HG02588 (cell line): ENCODE measurements at regions not wholly inside any gene's neighbourhood (a gene's known extent, or its start where the extent isn't known, plus 50 kb on each side); places are given as distances from the start of the nearest gene placed in this dataset.
"Not testable (repeated sequence)": the region's sequence is repeated elsewhere in the genome, so short reads cannot be mapped to it uniquely, and the experiment has no call there.

ENCODE experiments used
- ATAC-seq: cut with Tn5 transposase; IDR thresholded peaks from one replicate; pipeline ENCODE4 v1.9.1; 2021; ENCODE audit warnings: mild to moderate bottlenecking, moderate library complexity; ENCODE audit not compliant: unreplicated experiment

DNA sequence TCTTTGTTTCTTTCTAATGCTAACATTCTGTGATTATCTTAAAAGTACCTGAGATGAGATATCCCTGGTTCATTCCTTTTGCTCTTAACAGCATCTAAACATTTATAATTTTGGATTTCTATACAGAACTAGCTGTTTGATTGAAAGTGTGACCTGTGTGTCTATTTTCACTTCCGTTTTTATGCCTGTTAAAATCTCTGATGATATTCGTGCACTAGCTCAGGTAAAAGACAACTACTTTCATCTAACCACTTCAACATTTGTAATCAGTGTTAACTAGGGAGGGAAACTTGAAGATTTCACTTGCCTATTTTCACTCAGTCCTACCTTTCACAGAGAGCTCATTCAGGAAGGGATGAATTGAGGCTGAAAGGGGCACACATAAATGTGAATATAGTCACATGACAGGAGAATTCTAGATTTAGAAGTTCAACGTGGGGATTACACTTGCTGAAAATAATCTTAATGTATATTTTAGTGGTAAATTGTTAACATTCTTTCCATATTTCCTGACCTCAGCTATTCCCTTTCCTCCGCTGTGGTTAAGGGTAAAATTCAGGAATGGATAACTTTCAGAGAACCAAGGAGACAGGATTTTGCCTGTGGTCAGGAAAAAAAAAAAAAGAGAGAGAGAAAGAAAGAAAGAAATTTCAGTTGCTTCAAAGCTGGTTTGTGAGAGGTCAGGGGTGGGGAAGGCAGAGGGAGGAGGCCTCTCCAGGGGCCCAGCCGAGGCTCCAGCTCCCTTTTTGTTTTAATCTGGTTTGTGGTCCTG lies 159.8 kb upstream of the TSC22D2 start:
- no peak for ATAC-seq

GRCh38 chr3:150247441-150247840 lies 160.7 kb upstream of the TSC22D2 start:
- no peak for ATAC-seq

DNA sequence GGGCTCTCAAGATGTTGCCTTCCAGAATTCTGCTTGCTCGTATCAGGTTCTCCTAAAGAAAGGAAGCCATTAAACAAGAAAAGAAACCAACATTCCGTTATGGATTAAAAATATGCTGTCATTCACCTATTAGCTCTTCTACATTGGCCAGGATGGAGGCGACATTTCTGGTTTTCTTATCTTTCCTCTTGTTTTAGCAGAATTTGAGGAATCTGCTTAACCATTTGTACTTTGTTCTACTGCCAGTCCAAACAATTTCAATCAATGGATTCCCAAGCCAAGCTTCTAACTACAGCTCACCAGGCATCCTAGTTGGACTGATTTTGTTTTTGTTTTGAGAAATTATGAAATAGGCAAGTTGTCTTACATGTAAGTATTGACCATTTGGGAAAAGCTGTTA lies 164.6 kb upstream of the TSC22D2 start:
- no peak for ATAC-seq

DNA sequence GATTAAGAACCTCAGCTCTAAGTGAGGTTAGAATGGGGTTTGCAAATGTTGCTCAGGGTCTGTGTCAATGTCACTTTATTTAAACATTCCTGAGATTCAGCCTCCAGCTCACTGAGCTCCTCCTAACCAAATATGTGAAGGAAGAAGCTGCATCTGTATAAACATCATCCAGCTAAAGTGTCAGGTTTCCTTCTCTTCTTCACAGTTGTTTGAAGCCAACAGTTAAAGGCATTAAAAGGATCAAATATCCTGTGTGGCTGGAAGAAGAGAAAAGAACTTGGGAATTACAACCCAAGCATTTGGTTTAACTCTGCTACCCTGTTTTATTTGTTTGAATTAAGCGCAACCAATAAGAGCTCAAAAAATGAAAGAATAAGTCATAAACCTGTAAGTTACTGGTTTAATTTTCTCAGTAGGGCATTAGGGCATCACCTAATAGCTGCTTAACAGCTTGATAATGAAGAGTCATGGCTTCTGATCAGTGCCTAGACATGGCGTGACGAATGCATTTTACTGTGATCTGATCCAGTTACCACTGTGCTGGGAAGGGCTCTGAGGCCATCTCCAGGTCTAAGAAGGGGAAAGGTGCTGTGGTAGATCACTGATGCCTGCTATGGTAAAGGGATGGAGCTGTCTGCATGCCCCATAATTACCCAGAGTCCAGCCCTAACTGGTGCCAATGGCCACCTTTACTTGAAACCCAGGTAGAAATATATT lies 165.7 kb upstream of the TSC22D2 start:
- no peak for ATAC-seq

DNA sequence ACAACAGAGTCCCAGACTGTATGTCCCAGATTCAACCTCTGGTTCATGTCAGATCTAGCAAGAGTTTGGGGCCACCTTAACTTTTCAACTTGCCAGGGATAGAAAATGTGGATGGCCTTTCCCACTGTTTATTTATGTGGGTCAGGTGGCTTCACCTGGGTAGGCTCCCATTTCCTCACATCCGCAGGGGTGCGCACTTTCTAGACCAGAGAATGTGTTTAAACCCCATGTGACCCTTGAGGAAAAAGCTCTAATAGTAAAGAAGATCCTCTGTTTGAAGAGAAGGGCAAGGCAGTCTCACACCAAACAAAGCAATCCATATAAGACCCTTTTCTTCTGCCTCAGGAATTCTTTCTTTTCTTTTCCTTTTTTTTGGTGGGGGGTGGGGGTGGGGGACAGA lies 167.2 kb upstream of the TSC22D2 start:
- no peak for ATAC-seq

GRCh38 chr3:150239766-150240165 lies 168.3 kb upstream of the TSC22D2 start:
- no peak for ATAC-seq

- ATAC-seq, result no peak
Observed at GRCh38 chr3:150238995-150239619, 169.0 kb upstream of the TSC22D2 start.

DNA sequence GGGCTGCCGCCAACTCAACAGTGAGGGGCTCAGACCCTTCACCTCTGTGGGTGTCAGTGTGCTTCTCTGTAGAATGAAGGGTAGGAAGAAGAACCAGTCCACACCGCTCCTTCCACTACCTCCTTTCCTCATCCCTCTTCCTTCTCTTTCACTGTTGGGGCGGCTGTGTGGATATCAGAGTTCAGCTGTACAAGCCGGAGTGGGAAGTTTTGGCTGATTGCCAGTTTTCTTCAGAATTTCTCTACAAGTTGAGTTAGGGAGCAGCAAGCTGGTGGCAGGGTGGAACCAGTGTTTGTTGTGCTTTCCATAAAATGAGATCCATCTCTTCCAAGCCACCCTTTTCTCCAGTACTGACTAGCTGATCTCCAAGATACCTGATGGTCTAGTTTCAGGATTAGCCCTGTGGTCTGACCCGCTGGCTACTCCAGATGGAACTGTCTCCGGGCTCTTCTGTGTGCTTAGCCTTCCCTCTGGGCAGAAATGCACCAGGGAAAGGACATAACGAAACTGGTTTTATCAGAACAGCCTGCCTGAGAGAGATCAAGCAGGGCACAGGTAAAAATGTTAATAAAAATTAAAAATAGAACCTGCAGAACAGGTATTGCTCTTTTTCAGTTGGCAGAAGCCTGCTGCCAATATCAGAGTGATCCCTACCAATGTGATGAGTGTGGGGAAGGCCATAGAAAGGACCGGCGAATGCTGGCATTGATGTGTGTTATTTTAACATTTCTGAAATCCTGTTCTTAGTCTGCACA lies 169.9 kb upstream of the TSC22D2 start:
- no peak for ATAC-seq

- no peak for ATAC-seq
Observed at GRCh38 chr3:150237490-150237889, 170.6 kb upstream of the TSC22D2 start.

GRCh38 chr3:150236316-150237082 lies 171.6 kb upstream of the TSC22D2 start:
- ATAC-seq, result no peak

- no peak for ATAC-seq
Observed at GRCh38 chr3:150235799-150236198, 172.3 kb upstream of the TSC22D2 start.

- no peak for ATAC-seq
Observed at GRCh38 chr3:150232992-150233451, 175.1 kb upstream of the TSC22D2 start.

DNA sequence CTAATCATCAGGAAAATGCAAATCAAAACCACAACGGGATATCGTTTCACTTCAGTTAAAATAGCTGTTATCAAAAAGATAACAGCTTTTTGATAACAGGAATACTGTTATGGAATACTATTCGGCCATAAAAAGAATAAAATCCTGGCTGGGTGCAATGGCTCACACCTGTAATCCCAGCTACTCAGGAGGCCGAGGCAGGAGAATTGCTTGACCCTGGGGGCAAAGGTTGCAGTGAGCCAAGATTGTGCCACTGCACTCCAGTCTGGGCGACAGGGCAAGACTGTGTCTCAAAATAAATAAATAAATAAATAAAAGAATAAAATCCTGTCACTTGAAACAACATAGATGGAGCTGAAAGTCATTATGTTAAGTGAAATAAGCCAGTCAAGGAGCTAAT lies 178.1 kb upstream of the TSC22D2 start:
- ATAC-seq, result no peak

- not testable (repeated sequence) for ATAC-seq
Observed at GRCh38 chr3:150228626-150229025, 179.5 kb upstream of the TSC22D2 start.

GRCh38 chr3:150227839-150228238 lies 180.3 kb upstream of the TSC22D2 start:
- no peak for ATAC-seq

GRCh38 chr3:150225986-150226385 lies 182.1 kb upstream of the TSC22D2 start:
- ATAC-seq, result no peak

DNA sequence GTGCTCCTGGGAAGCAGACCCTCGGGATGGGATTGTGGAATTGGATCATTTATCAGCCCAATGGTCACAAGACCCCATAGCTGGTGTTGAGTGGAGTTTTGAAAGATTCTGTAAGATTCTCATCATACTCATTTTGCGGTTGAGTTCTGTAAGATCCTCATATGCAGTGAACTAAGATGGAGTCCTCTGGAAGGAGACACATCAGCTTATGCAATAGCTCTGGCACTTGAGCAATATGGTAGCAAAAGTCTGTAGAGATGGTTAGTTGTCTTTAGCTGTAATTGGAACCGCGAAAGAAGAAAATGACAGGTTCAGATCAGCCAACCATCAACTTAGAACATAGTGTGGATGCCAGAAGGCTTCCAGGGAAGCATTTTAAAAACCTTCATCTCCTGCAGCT lies 184.5 kb upstream of the TSC22D2 start:
- no peak for ATAC-seq

- no peak for ATAC-seq
Observed at GRCh38 chr3:150222691-150223489, 185.2 kb upstream of the TSC22D2 start.

- ATAC-seq, result no peak
Observed at GRCh38 chr3:150221904-150222523, 186.1 kb upstream of the TSC22D2 start.
